Fibroblast of the aortic adventitia (primary cell): ENCODE measurements at regions not wholly inside any gene's neighbourhood (a gene's known extent, or its start where the extent isn't known, plus 50 kb on each side); places are given as distances from the start of the nearest gene placed in this dataset.

ENCODE experiments used
- DNase-seq: peaks from one replicate; pipeline ENCODE4 v3.0.0-alpha.2; 2010; ENCODE audit warnings: low read depth
- H3K4me3 ChIP-seq: 2 replicates; pipeline ENCODE4 v1.5.1; 2011; ENCODE audit warnings: low read depth, mild to moderate bottlenecking, control low read depth, low read length, moderate library complexity
- TF ChIP-seq, protein P1 (sequence below): IDR thresholded peaks from 2 replicates; pipeline ENCODE4 v1.5.1; 2011; ENCODE audit warnings: mild to moderate bottlenecking, low read length, control low read depth, inconsistent platforms; ENCODE audit not compliant: insufficient read depth

DNA sequence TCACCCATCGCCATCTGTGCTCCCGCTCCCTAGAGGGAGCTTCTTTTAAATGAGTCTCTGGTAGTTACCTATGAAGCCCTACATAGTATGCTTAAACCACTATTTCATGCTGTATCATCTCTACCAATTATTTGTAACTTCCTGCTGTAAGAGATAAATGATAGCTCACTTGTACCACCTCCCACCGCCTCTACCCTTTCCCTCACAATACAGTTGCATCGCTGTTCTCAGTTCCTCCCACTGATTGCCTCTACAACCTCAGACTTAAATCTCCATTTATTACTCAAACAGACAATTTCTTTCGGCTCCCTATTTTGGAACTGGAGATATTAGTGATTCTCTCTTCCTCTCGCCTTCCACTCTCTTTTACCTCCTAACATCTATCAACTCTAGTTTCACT lies 222.9 kb upstream of the ZC3H12C start:
- TF ChIP-seq, protein P1, sequence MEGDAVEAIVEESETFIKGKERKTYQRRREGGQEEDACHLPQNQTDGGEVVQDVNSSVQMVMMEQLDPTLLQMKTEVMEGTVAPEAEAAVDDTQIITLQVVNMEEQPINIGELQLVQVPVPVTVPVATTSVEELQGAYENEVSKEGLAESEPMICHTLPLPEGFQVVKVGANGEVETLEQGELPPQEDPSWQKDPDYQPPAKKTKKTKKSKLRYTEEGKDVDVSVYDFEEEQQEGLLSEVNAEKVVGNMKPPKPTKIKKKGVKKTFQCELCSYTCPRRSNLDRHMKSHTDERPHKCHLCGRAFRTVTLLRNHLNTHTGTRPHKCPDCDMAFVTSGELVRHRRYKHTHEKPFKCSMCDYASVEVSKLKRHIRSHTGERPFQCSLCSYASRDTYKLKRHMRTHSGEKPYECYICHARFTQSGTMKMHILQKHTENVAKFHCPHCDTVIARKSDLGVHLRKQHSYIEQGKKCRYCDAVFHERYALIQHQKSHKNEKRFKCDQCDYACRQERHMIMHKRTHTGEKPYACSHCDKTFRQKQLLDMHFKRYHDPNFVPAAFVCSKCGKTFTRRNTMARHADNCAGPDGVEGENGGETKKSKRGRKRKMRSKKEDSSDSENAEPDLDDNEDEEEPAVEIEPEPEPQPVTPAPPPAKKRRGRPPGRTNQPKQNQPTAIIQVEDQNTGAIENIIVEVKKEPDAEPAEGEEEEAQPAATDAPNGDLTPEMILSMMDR: no peak
- no peak overlapping the region for H3K4me3 ChIP-seq

DNA sequence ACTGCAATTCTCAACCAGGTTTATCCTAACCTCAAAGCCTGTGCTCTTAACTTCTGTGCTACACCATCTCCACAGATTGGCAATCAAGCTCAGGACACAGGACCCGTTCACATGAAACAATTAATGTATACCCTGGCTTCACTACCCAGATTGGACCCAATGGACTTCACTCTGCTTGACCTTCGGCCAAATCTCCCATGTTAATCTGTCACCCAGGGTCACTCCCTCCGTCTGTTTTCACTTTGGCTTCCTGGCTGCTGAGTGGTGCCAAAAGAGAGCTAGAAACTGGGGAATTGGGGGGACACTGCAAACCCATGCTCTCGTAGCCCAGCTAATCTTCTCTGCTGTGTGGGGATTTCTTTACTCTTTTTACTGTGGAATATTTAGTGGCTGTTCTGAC lies 216.1 kb upstream of the ZC3H12C start:
- TF ChIP-seq, protein P1: no peak
- no peak overlapping the region for H3K4me3 ChIP-seq
- no peak for DNase-seq

More for the DNA sequence above, 222.9 kb upstream of the ZC3H12C start:
- no peak for DNase-seq

DNA sequence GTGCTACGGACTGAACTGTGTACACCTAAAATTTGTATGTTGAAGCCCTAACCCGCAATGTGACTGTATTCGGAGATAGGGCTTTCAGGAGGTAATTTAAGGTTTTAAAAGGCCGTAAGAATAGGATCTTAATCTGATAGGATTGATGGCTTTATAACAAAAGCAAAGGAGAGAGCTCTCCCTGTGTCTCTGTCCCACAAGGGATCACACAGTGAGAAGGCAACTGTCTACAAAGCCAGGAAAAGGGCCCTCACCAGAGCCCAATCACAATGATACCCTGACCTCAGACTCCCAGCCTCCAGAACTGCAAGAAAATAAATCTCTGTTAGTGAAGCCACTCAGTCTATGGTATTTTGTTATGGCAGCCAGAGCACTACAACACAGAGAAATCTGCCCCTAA lies 208.7 kb upstream of the ZC3H12C start:
- H3K4me3 ChIP-seq: no peak overlapping the region
- no peak for DNase-seq
- TF ChIP-seq, protein P1: no peak

DNA sequence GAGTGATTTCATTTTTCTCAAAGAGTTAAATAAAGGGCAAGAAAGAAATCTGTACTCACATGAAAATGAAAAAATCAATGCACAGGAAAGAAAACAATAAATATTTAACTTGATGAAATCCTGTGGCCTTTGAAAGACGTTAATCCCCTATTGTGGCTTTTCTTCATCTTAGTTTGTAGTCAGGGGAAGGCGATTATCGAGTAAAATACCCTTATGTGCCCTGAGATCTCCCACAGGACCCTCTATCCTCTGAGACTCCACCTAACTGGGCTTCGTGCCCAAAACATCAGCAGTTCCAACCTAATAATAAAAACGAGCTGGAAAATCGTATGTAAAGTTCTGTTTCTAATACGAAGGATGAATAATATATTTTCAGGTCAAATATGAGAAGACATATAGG lies 208.2 kb upstream of the ZC3H12C start:
- DNase-seq: no peak
- no peak overlapping the region for H3K4me3 ChIP-seq
- TF ChIP-seq, protein P1: no peak

DNA sequence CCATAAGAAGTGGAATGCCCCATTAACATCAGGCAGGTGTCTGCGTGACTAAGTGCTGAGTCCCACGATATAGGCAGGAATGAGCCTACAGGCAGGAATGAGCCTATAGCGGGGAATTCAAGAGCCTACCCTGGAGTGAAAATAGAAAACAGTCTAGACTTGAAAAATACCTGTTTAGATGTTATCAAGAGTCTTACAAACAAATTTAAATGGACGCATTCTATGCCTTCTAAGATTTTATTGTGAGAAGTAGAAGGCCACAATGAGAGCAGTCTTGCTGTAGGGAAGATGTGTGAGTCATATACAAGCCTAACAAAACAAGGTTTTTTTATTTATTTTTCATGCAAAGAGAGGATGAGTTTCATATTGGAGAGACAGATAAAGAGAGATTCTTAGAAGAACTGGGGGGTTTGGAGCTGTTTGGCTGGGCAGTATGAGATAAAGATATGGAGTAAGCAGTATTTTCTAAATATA lies 200.8 kb upstream of the ZC3H12C start:
- H3K4me3 ChIP-seq: no peak overlapping the region
- TF ChIP-seq, protein P1: no peak
- no peak for DNase-seq

DNA sequence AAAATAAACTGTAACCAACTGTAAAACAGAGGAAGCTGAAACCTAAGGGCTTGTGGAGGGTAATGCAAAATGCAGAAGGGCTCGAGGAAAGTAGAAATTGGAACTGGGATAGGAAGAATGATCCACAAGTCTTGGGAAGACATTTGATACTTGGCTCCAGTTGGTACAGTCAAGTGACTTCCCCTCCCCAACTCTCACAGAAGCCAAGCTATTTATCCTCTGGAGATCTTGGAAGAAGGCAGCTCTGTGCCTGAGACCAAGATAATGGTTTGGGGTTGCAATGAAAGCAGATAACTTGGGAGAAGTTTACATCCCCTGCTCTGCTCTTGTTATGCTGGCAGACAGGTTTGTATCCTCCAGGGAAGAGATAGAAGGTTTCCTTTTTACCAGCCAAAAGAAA lies 198.9 kb upstream of the ZC3H12C start:
- no peak for DNase-seq
- TF ChIP-seq, protein P1: no peak
- H3K4me3 ChIP-seq: no peak overlapping the region

DNA sequence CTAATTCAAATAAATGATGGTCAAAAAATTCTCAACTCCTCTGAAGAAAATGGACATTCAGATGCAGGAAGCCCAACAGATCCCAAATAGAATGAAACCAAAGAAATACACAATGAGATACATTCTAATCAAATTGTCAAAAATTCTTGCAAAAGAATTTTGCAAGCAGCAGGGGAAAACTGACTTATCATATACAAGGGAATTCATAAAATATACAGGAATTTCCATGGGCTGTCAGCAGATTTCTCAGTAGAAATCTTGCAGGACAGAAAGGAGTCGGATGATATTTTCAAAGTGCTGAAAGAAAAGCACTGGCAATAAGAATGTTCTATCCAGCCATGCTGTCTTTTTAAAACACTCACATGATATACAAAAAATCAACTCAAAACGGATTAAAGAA lies 194.6 kb upstream of the ZC3H12C start:
- TF ChIP-seq, protein P1: no peak

More for the DNA sequence above, 194.6 kb upstream of the ZC3H12C start:
- DNase-seq: no peak
- no peak overlapping the region for H3K4me3 ChIP-seq
